K562 (cell line): ENCODE measurements at regions not wholly inside any gene's neighbourhood (a gene's known extent, or its start where the extent isn't known, plus 50 kb on each side); places are given as distances from the start of the nearest gene placed in this dataset.
"Not testable (repeated sequence)": the region's sequence is repeated elsewhere in the genome, so short reads cannot be mapped to it uniquely, and the experiment has no call there.

ENCODE experiments used
- ATAC-seq: fragments of 200-7000 bp; cut with Tn5 transposase; 3 replicates; pipeline ENCODE4 v1.9.1; 2020; ENCODE audit warnings: moderate library complexity
- BruUV-seq: library from RNA; stranded (reverse); fragments of 400-500 nt; replicated peaks from 2 replicates; lab custom pipeline; 2021; lab: Mats Ljungman, UMichigan
- CTCF ChIA-PET: fragments of 300-600 bp; formaldehyde crosslinking; extraction: SDS; loops from one replicate; lab custom pipeline; 2021; ENCODE audit warnings: low intra/inter-chr PET ratio; lab: Yijun Ruan, JAX
- POLR2A ChIA-PET: fragments of 300-600, 350-650 bp; sonication (Branson Sonifier 250); formaldehyde crosslinking; extraction: SDS; loops from one replicate; lab custom pipeline; 2021; ENCODE audit warnings: antibody characterized with exemption, inconsistent platforms; lab: Yijun Ruan, JAX
- DNase-seq, 4 experiments: peaks; one replicate each; pipeline versions ENCODE4 v3.0.0 to v3.0.0-alpha.2; 2011 to 2018; ENCODE audit warnings: low spot score in 3 of 4, mixed read lengths in 3 of 4; ENCODE audit errors: extremely low read depth in 1 of 4
- FAIRE-seq: peaks from 2 replicates; lab custom pipeline; 2011; peaks lifted over from hg19 to GRCh38; lab: Jason Lieb, UNC
- H2AFZ ChIP-seq: 2 replicates; pipeline ENCODE4 v1.6.0; 2011; ENCODE audit warnings: low read depth, low read length, control low read depth, inconsistent platforms
- H3K27ac ChIP-seq: fragments of 200-600 bp; 3 replicates; pipeline ENCODE4 v1.8.0; 2011; ENCODE audit warnings: low read depth, mild to moderate bottlenecking, control low read depth, inconsistent platforms, low read length, moderate library complexity, mixed read lengths; ENCODE audit errors: extremely low read depth
- H3K27me3 ChIP-seq, 2 experiments: fragments of 300-600 bp in 1 of 2; 2 replicates in 1 of 2; 3 replicates in 1 of 2; pipeline versions ENCODE4 v1.6.0 to v1.8.0; 2011; ENCODE audit warnings: inconsistent platforms in 2 of 2, low read length in 2 of 2, mild to moderate bottlenecking in 1 of 2, mixed read lengths in 1 of 2, moderate library complexity in 1 of 2; ENCODE audit not compliant: control insufficient read depth in 2 of 2, insufficient read depth in 2 of 2
- H3K36me3 ChIP-seq: fragments of 300-600 bp; 3 replicates; pipeline ENCODE4 v1.8.0; 2011; ENCODE audit warnings: mild to moderate bottlenecking, low read length, inconsistent platforms; ENCODE audit not compliant: control insufficient read depth, insufficient read depth
- H3K4me1 ChIP-seq, 2 experiments: fragments of 200-600 bp in 1 of 2; replicated peaks in 1 of 2; 2 replicates in 1 of 2; 3 replicates in 1 of 2; pipeline versions ENCODE4 v1.5.1 to v1.8.0; 2011; ENCODE audit warnings: inconsistent platforms in 2 of 2, low read length in 2 of 2, mild to moderate bottlenecking in 1 of 2, mixed read lengths in 1 of 2, moderate library complexity in 1 of 2; ENCODE audit not compliant: control insufficient read depth in 2 of 2, insufficient read depth in 2 of 2
- H3K4me2 ChIP-seq: 2 replicates; pipeline ENCODE4 v1.6.1; 2011; ENCODE audit warnings: low read length, control low read depth, inconsistent platforms, mixed read lengths; ENCODE audit not compliant: insufficient read depth
- H3K4me3 ChIP-seq: fragments of 200-600 bp; sonication (generic), shearing (Covaris generic); 2 replicates; pipeline ENCODE4 v1.5.1; 2016; ENCODE audit warnings: control low read depth, inconsistent platforms
- H3K79me2 ChIP-seq: fragments of 200-600 bp; 3 replicates; pipeline ENCODE4 v1.8.0; 2011; ENCODE audit warnings: low read length, inconsistent platforms; ENCODE audit not compliant: control insufficient read depth, insufficient read depth
- H3K9ac ChIP-seq, 2 experiments: 2 replicates each; pipeline versions ENCODE4 v1.6.0 to v1.6.1; 2011; ENCODE audit warnings: low read depth in 2 of 2, low read length in 2 of 2, control low read depth in 1 of 2, inconsistent platforms in 1 of 2, mild to moderate bottlenecking in 1 of 2, mixed read lengths in 1 of 2; ENCODE audit not compliant: insufficient read depth in 1 of 2
- H3K9me1 ChIP-seq: one replicate; pipeline ENCODE4 v1.6.0; 2011; ENCODE audit warnings: inconsistent platforms, mild to moderate bottlenecking, low read length, moderate library complexity; ENCODE audit not compliant: control insufficient read depth, insufficient read depth
- H3K9me3 ChIP-seq: replicated peaks from 2 replicates; pipeline ENCODE4 v1.5.1; 2011; ENCODE audit warnings: low read depth, low read length, inconsistent platforms; ENCODE audit not compliant: control insufficient read depth, insufficient read depth
- H4K20me1 ChIP-seq: replicated peaks from 2 replicates; pipeline ENCODE4 v1.6.1; 2011; ENCODE audit warnings: low read length, inconsistent platforms, mixed read lengths; ENCODE audit not compliant: control insufficient read depth, insufficient read depth
- WGBS: fragments of 100-300 bp; shearing (Covaris generic); methylation state at CpG from one replicate; pipeline ENCODE4 v1.1.6; 2016; ENCODE audit warnings: low coverage, mixed read lengths; ENCODE audit not compliant: insufficient coverage; ENCODE audit errors: missing lambda C conversion rate; 5-methylcytosine and 5-hydroxymethylcytosine counted together
- in situ Hi-C: fragments of 300-500 bp; cut with MboI; formaldehyde crosslinking; loops from 4 replicates; pipeline ENCODE4 v1.15.0; 2018; ENCODE audit warnings: inconsistent platforms, mixed read lengths
- intact Hi-C: fragments of 100-400 bp; cut with micrococcal nuclease; formaldehyde crosslinking; loops from 2 replicates; pipeline ENCODE4 v1.14.2; 2022
- TF ChIP-seq, protein P1 (sequence below), 3 experiments: fragments of 200-800 bp in 1 of 3; fragments of 250-450 bp in 1 of 3; fragments of 450-650 bp in 1 of 3; sonication (Bioruptor Pico) in 1 of 3; sonication (Bioruptor generic) in 1 of 3; formaldehyde crosslinking in 1 of 3; IDR thresholded peaks; 2 replicates each; pipeline versions ENCODE4 v1.6.1 to v1.8.0; 2016 to 2022; ENCODE audit warnings: mild to moderate bottlenecking in 2 of 3, missing genetic modification characterization in 2 of 3, missing compliant biosample characterization in 1 of 3, moderate library complexity in 1 of 3

DNA sequence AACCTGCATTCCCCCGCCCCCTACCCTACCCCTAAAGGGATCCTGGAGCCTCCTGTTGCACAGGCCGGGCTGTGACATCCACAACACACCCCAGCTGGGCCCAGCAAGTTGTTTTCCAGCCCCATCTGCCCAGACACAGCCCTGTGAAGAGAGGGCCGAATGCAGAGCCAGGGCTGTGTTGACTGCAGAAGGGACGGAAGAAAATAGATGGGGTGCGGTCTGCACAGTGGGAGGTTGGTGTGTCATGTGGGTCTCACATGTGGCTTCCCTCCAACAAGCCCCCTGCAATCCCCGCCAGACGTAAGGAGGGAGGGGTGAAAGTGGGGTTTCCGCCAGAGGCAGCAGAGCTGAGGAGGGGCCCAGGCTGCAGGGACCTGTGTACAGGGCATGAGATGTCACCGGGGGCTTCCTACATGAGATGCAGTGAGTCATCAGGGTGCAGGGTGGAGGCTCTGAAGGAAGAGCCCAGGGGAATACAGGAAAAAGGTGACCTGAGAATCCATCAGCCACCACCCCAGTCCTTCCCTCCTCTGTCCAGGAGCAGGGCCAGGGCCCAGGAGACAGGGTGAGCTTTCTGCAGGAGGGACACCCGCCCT, 60.2 kb upstream of the SULF2 start:
- H3K9me3 ChIP-seq, H3K9me1 ChIP-seq, FAIRE-seq, H2AFZ ChIP-seq, H3K79me2 ChIP-seq, H3K36me3 ChIP-seq, H3K27ac ChIP-seq, in situ Hi-C loops, H3K4me2 ChIP-seq, H4K20me1 ChIP-seq, BruUV-seq, ATAC-seq, DNase-seq, H3K4me3 ChIP-seq, H3K9ac ChIP-seq, CTCF ChIA-PET, H3K4me1 ChIP-seq: not testable (repeated sequence)
- TF ChIP-seq, protein P1, sequence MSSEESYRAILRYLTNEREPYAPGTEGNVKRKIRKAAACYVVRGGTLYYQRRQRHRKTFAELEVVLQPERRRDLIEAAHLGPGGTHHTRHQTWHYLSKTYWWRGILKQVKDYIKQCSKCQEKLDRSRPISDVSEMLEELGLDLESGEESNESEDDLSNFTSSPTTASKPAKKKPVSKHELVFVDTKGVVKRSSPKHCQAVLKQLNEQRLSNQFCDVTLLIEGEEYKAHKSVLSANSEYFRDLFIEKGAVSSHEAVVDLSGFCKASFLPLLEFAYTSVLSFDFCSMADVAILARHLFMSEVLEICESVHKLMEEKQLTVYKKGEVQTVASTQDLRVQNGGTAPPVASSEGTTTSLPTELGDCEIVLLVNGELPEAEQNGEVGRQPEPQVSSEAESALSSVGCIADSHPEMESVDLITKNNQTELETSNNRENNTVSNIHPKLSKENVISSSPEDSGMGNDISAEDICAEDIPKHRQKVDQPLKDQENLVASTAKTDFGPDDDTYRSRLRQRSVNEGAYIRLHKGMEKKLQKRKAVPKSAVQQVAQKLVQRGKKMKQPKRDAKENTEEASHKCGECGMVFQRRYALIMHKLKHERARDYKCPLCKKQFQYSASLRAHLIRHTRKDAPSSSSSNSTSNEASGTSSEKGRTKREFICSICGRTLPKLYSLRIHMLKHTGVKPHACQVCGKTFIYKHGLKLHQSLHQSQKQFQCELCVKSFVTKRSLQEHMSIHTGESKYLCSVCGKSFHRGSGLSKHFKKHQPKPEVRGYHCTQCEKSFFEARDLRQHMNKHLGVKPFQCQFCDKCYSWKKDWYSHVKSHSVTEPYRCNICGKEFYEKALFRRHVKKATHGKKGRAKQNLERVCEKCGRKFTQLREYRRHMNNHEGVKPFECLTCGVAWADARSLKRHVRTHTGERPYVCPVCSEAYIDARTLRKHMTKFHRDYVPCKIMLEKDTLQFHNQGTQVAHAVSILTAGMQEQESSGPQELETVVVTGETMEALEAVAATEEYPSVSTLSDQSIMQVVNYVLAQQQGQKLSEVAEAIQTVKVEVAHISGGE (CRISPR knock-in tag; IDR thresholded peaks at IDR 0.05), result peak in 1 of 3 experiments; percentile 39; a peak in 1 of 6 replicates
- intact Hi-C loops, result loop anchor here (10.0 kb wide), 1 partner anchor 49 kb away; no protein-coding TSS in a partner anchor
- WGBS, result 2% methylated on average over 8 of the region's 10 CpGs
- POLR2A ChIA-PET, result interaction anchor here (0.9 kb wide), 1 partner anchor 50 kb away, joined by 3 read pairs; no protein-coding TSS in a partner anchor
- peaks cover 0 to 10% of the 10 kb centered on the region in 2 experiments; a peak in 2 of 5 replicates for H3K27me3 ChIP-seq
